PFSK-1 (cell line): ENCODE measurements at regions not wholly inside any gene's neighbourhood (a gene's known extent, or its start where the extent isn't known, plus 50 kb on each side); places are given as distances from the start of the nearest gene placed in this dataset.

ENCODE experiments used
- FOXP2 ChIP-seq: optimal IDR thresholded peaks from 2 replicates; pipeline ENCODE3; 2011; ENCODE audit warnings: borderline replicate concordance, control low read depth, inconsistent platforms; ENCODE audit not compliant: insufficient read depth; ENCODE audit errors: extremely low read length, extremely low read depth
- POLR2AphosphoS5 ChIP-seq: IDR thresholded peaks from 2 replicates; pipeline ENCODE4 v1.6.1; 2012; ENCODE audit warnings: low read depth, mild to moderate bottlenecking, control low read depth, low read length, moderate library complexity
- REST ChIP-seq, 2 experiments: IDR thresholded peaks; 2 replicates each; pipeline versions ENCODE4 v1.6.1 to v1.8.0; 2011 to 2012; ENCODE audit warnings: low read depth in 2 of 2, low read length in 2 of 2, control low read depth in 1 of 2, inconsistent platforms in 1 of 2, mild to moderate bottlenecking in 1 of 2, moderate library complexity in 1 of 2; ENCODE audit not compliant: insufficient read depth in 1 of 2
- SIN3A ChIP-seq: IDR thresholded peaks from 2 replicates; pipeline ENCODE4 v1.6.1; 2012; ENCODE audit warnings: mild to moderate bottlenecking, low read length, moderate library complexity, borderline replicate concordance; ENCODE audit not compliant: insufficient read depth
- TAF1 ChIP-seq: IDR thresholded peaks from 2 replicates; pipeline ENCODE4 v1.6.1; 2012; ENCODE audit warnings: low read length, control low read depth, borderline replicate concordance; ENCODE audit not compliant: insufficient read depth

DNA sequence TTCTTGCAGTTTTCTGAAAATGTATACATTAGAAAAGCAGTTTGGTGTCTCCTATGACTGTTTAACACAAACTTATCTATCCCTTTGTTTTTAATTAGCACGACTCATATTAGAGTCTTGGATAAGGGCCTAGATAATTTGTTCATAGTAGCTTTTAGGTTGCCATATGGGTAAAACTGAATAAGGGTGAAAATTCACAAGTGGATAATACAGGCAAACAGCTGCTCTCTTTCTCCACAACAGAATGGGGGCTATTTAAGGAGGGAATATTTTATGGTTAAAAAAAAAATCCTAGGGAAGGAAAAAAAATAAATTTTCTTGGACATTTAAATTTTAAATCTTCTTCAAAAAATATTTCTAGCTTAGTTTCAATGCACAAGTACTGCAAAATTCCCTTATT is 1416.1 kb downstream of the GATA3 start:
- no peak for TF ChIP-seq POLR2AphosphoS5
- no peak for TF ChIP-seq TAF1

GRCh38 chr10:9501944-9502343 is 1447.5 kb downstream of the GATA3 start:
- no peak for TF ChIP-seq POLR2AphosphoS5
- TF ChIP-seq SIN3A, result no peak
- TF ChIP-seq REST (IDR thresholded peaks at IDR 0.05; ENCODE audit: insufficient read depth in 1 of 2, low read depth in 2 of 2, low read length in 2 of 2), result no peak
- no peak for TF ChIP-seq TAF1
- TF ChIP-seq FOXP2, result no peak

- TF ChIP-seq SIN3A, result no peak
- TF ChIP-seq POLR2AphosphoS5, result no peak
- no peak for TF ChIP-seq TAF1
- TF ChIP-seq FOXP2, result no peak
- no peak for TF ChIP-seq REST (IDR thresholded peaks at IDR 0.05; ENCODE audit: insufficient read depth in 1 of 2, low read depth in 2 of 2, low read length in 2 of 2)
Observed at GRCh38 chr10:9504227-9504626, 1449.7 kb downstream of the GATA3 start.

- TF ChIP-seq TAF1, result no peak
- no peak for TF ChIP-seq POLR2AphosphoS5
- no peak for TF ChIP-seq SIN3A
- TF ChIP-seq REST (IDR thresholded peaks at IDR 0.05; ENCODE audit: insufficient read depth in 1 of 2, low read depth in 2 of 2, low read length in 2 of 2), result no peak
- no peak for TF ChIP-seq FOXP2
Observed at GRCh38 chr10:9505546-9505945, 1451.1 kb downstream of the GATA3 start.

DNA sequence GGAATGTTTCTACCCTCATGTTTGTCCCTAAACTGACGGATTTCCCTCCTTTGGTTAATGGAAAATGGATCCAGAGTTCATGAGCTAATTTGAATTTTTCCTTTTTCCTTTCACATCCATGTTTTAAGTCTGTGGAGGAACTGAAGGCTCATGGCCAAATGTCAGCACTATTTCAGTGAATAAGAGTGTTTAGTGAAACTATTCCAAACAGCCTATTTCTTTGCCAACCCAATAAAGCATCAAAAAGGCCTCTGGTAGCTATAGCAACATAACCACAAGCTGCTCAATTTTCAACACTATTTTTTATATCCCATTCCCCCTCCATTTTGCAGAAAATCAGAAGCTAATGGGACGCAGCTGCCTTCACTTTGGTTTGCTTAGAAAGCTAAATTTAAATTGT is 1454.1 kb downstream of the GATA3 start:
- no peak for TF ChIP-seq SIN3A
- no peak for TF ChIP-seq REST (IDR thresholded peaks at IDR 0.05; ENCODE audit: insufficient read depth in 1 of 2, low read depth in 2 of 2, low read length in 2 of 2)
- TF ChIP-seq FOXP2, result no peak
- no peak for TF ChIP-seq POLR2AphosphoS5
- TF ChIP-seq TAF1, result no peak
